Left renal cortex interstitium (tissue), 4 donors: ENCODE measurements at regions not wholly inside any gene's neighbourhood (a gene's known extent, or its start where the extent isn't known, plus 50 kb on each side); places are given as distances from the start of the nearest gene placed in this dataset.

ENCODE experiments used
- DNase-seq, 4 donors: peaks; one replicate each; pipeline ENCODE4 v3.0.0-alpha.2; 2013; ENCODE audit warnings: low read depth in 4 of 4, low spot score in 2 of 4, missing footprints in 1 of 4

- no peak for DNase-seq
Measured at GRCh38 chr14:38536376-38537038, 280.6 kb upstream of the CLEC14A start.

- DNase-seq: no peak
Measured at GRCh38 chr14:38528582-38528981, 272.7 kb upstream of the CLEC14A start.

- no peak for DNase-seq
Measured at GRCh38 chr14:38527502-38527878, 271.6 kb upstream of the CLEC14A start.

- DNase-seq: no peak
Measured at GRCh38 chr14:38526826-38527501, 271.1 kb upstream of the CLEC14A start.

- no peak for DNase-seq
Measured at GRCh38 chr14:38524636-38525509, 269.0 kb upstream of the CLEC14A start.

- DNase-seq: no peak
Measured at GRCh38 chr14:38522724-38523123, 266.8 kb upstream of the CLEC14A start.

GRCh38 chr14:38521591-38521990 lies 265.7 kb upstream of the CLEC14A start:
- DNase-seq: no peak

GRCh38 chr14:38517426-38517825 lies 261.5 kb upstream of the CLEC14A start:
- DNase-seq: no peak

GRCh38 chr14:38512236-38512635 lies 256.3 kb upstream of the CLEC14A start:
- no peak for DNase-seq

- DNase-seq: no peak
Measured at GRCh38 chr14:38507299-38507698, 251.4 kb upstream of the CLEC14A start.

- DNase-seq: no peak
Measured at GRCh38 chr14:38505973-38506249, 250.0 kb upstream of the CLEC14A start.

GRCh38 chr14:38505221-38505972 lies 249.5 kb upstream of the CLEC14A start:
- peak in 1 of 4 donors; percentile 15 for DNase-seq

GRCh38 chr14:38504175-38504574 lies 248.3 kb upstream of the CLEC14A start:
- no peak for DNase-seq

GRCh38 chr14:38502239-38502638 lies 246.3 kb upstream of the CLEC14A start:
- no peak for DNase-seq

GRCh38 chr14:38500125-38500524 lies 244.2 kb upstream of the CLEC14A start:
- no peak for DNase-seq

- no peak for DNase-seq
Measured at GRCh38 chr14:38496092-38496491, 240.2 kb upstream of the CLEC14A start.

- DNase-seq: no peak
Measured at GRCh38 chr14:38490273-38490672, 234.4 kb upstream of the CLEC14A start.

GRCh38 chr14:38485026-38485425 lies 229.1 kb upstream of the CLEC14A start:
- no peak for DNase-seq

GRCh38 chr14:38481952-38482678 lies 226.2 kb upstream of the CLEC14A start:
- no peak for DNase-seq

GRCh38 chr14:38469156-38469555 lies 213.3 kb upstream of the CLEC14A start:
- DNase-seq: no peak
